AG10803 (cell line): ENCODE measurements at regions not wholly inside any gene's neighbourhood (a gene's known extent, or its start where the extent isn't known, plus 50 kb on each side); places are given as distances from the start of the nearest gene placed in this dataset.

ENCODE experiments used
- DNase-seq: peaks from one replicate; pipeline ENCODE4 v3.0.0; 2010; ENCODE audit warnings: low read depth
- H3K4me3 ChIP-seq: 2 replicates; pipeline ENCODE4 v1.5.1; 2011; ENCODE audit warnings: mild to moderate bottlenecking, low read length, control low read depth
- TF ChIP-seq, protein P1 (sequence below): conservative IDR thresholded peaks from 2 replicates; pipeline ENCODE4 v1.5.1; 2011; ENCODE audit warnings: mild to moderate bottlenecking, low read length, control low read depth, inconsistent platforms

DNA sequence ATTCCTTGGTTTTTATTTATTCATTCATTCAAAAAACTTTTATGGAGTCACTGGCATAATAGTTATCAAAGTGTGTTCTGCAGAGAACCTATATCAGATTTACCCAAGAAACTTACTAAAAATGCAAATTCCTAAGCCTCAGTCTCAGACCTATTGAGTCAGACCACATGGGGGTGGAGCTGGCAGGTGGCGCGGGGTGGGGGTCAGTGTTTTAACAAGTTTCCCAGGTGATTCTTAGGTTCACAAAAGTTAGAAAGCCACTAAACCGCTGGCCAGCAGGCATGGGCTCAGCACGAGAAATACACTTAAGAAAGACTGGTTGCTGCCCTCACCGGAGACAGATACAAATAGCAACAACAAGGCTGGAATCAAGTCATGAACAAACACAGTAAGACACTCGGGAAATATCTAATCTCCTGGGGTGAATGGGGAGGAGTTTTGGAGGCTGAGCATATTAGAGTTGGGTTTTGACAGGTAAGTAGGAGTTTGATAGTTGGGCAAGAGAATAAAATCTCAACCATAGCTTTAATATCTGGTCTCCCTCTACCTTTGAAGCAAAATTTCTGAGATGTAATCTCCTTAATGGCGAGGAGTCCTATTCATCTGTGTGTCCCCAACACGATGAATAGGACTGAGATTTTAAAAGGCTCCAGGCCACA is 167.5 kb upstream of the NECTIN1 start:
- TF ChIP-seq, protein P1, sequence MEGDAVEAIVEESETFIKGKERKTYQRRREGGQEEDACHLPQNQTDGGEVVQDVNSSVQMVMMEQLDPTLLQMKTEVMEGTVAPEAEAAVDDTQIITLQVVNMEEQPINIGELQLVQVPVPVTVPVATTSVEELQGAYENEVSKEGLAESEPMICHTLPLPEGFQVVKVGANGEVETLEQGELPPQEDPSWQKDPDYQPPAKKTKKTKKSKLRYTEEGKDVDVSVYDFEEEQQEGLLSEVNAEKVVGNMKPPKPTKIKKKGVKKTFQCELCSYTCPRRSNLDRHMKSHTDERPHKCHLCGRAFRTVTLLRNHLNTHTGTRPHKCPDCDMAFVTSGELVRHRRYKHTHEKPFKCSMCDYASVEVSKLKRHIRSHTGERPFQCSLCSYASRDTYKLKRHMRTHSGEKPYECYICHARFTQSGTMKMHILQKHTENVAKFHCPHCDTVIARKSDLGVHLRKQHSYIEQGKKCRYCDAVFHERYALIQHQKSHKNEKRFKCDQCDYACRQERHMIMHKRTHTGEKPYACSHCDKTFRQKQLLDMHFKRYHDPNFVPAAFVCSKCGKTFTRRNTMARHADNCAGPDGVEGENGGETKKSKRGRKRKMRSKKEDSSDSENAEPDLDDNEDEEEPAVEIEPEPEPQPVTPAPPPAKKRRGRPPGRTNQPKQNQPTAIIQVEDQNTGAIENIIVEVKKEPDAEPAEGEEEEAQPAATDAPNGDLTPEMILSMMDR = no peak
- no peak overlapping the region for H3K4me3 ChIP-seq
- no peak for DNase-seq

DNA sequence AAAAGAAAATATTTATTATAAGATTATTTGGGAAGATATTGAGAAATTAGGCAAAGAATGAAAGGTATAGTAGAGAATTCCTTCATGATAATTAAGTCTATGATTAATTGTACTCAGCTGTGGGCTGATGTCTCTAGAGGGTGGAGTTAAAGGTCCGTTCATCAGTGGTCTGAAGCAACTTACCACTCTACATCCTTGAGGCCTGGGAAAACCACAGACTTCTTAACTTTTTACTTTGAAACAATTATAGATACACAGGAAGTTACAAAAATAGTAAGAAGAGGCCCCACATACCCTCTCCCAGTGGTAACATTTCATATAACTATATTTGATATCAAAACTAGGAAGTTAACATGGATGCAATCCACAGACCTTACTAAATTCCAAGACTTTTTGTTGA is 167.0 kb upstream of the NECTIN1 start:
- no peak for DNase-seq
- no peak overlapping the region for H3K4me3 ChIP-seq
- TF ChIP-seq, protein P1 = no peak

GRCh38 chr11:119894916-119895315 is 165.9 kb upstream of the NECTIN1 start:
- TF ChIP-seq, protein P1 = no peak
- no peak for DNase-seq
- no peak overlapping the region for H3K4me3 ChIP-seq

DNA sequence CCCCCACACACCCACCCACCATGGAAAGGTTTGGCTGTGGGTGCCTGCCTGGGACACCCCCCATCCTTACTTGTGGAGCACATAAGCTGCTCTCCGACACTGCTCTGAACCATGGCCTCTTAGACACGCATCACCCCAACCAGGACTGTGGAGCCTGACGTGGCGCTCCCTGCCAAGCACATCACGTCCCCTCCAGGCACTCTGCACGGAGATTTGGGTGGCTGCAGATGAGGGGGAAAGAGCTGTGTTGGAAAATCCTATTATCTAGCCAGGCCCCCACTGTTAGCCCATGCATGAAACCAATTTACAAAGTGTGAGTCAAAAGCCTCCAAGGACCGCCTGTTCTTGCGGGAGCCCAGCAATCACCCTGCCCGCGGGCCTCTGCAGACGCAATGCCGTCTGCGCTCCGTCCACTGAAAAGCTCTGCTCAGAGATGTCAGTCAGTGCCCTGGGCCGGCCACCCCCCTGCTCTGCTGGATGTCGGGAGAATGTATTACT is 163.4 kb upstream of the NECTIN1 start:
- DNase-seq = no peak
- no peak overlapping the region for H3K4me3 ChIP-seq
- TF ChIP-seq, protein P1 = no peak

GRCh38 chr11:119891055-119891768 is 162.2 kb upstream of the NECTIN1 start:
- TF ChIP-seq, protein P1 = no peak
- no peak overlapping the region for H3K4me3 ChIP-seq
- DNase-seq = no peak

- TF ChIP-seq, protein P1 = no peak
- no peak overlapping the region for H3K4me3 ChIP-seq
- no peak for DNase-seq
Measured at GRCh38 chr11:119890466-119890865, 161.5 kb upstream of the NECTIN1 start.
